ENCODE measurements at regions not wholly inside any gene's neighbourhood (a gene's known extent, or its start where the extent isn't known, plus 50 kb on each side); places are given as distances from the start of the nearest gene placed in this dataset.

- no peak for TF ChIP-seq CTCF (IDR thresholded peaks at IDR 0.05)
- no peak for TF ChIP-seq CEBPB (IDR thresholded peaks at IDR 0.05)
Measured at GRCh38 chr1:55280731-55281130, 65.6 kb upstream of the USP24 start.
